ENCODE measurements at regions not wholly inside any gene's neighbourhood (a gene's known extent, or its start where the extent isn't known, plus 50 kb on each side); places are given as distances from the start of the nearest gene placed in this dataset.

DNA sequence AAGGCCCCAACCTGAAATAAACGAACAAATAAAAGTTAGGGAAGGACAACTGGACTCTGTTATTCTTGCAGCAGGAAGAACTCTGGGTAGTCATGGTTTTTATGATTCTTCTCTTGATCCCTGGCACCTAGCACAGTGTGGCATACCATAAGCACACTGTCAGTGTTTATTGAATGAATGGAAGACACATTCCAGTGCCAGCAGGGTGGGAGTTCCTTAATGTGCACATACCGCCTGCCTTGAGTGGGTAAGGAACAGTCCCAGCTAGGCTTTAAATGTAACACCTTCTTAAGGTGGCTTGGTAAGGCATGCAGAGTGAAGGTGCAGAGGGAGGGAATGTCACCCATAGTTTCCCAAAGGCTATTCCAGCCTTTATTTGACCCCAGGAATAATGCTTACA, 162.9 kb upstream of the CEP162 start:
- H3K4me3 ChIP-seq (ENCODE audit: low read depth, low read length): no peak overlapping the region
- no peak for TF ChIP-seq CTCF (IDR thresholded peaks at IDR 0.05; ENCODE audit: insufficient read depth, low read length, severe bottlenecking)
- peaks cover 2% of the 10 kb centered on the region for H3K27me3 ChIP-seq (ENCODE audit: control insufficient read depth, insufficient read depth, low read length)
- no peak for DNase-seq (ENCODE audit: low read depth)
- no peak for FAIRE-seq
- no peaks in the 10 kb centered on the region for H3K36me3 ChIP-seq (ENCODE audit: control insufficient read depth, insufficient read depth, low read length)

GRCh38 chr6:84379142-84379541, 151.7 kb upstream of the CEP162 start:
- Histone ChIP-seq H3K27me3 (ENCODE audit: control insufficient read depth, insufficient read depth, low read length) (no peaks in the 10 kb centered on the region), H3K4me3 (ENCODE audit: low read depth, low read length) (no peak overlapping the region), H3K36me3 (ENCODE audit: control insufficient read depth, insufficient read depth, low read length) (no peaks in the 10 kb centered on the region)
- FAIRE-seq (no peak), DNase-seq (ENCODE audit: low read depth) (no peak)
- no peak for TF ChIP-seq CTCF (IDR thresholded peaks at IDR 0.05; ENCODE audit: insufficient read depth, low read length, severe bottlenecking)

GRCh38 chr6:84372290-84372689, 144.8 kb upstream of the CEP162 start:
- no peaks in the 10 kb centered on the region for H3K27me3 ChIP-seq (ENCODE audit: control insufficient read depth, insufficient read depth, low read length)
- DNase-seq (ENCODE audit: low read depth) (no peak), FAIRE-seq (no peak)
- no peak overlapping the region for H3K4me3 ChIP-seq (ENCODE audit: low read depth, low read length)
- TF ChIP-seq CTCF (IDR thresholded peaks at IDR 0.05; ENCODE audit: insufficient read depth, low read length, severe bottlenecking): no peak
- no peaks in the 10 kb centered on the region for H3K36me3 ChIP-seq (ENCODE audit: control insufficient read depth, insufficient read depth, low read length)

GRCh38 chr6:84371681-84372080, 144.2 kb upstream of the CEP162 start:
- FAIRE-seq (no peak), DNase-seq (ENCODE audit: low read depth) (no peak)
- no peak for TF ChIP-seq CTCF (IDR thresholded peaks at IDR 0.05; ENCODE audit: insufficient read depth, low read length, severe bottlenecking)
- H3K27me3 ChIP-seq (ENCODE audit: control insufficient read depth, insufficient read depth, low read length): no peaks in the 10 kb centered on the region
- H3K4me3 ChIP-seq (ENCODE audit: low read depth, low read length): no peak overlapping the region
- no peaks in the 10 kb centered on the region for H3K36me3 ChIP-seq (ENCODE audit: control insufficient read depth, insufficient read depth, low read length)

DNA sequence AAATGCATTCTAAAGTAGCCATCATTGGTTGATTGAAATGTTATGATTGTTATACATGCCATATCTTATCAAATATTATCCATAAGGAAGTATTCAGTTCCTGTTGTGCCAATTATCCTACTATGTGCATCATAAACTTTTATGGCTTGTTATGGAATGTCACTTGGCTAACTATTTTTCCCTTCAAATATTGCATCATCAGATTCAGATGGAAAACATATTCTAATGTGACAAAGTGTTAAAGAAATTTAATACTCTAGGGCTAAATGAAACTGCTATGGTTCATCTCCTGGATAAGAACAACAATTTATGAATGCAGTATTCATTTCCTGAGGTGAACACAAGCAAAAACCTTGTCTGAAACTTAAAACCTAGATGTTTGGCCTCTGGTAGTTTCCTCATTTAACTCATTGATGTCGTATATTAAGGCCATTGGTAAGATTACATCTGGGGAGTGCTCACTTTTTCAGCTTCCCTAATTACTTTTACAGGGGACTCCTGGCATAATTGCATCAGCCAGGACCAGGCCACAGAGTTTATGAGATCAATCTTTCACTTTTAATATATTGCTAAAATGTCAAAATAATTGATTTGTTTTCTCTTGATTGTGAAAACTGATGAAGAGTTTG, 134.9 kb upstream of the CEP162 start:
- TF ChIP-seq CTCF (IDR thresholded peaks at IDR 0.05; ENCODE audit: insufficient read depth, low read length, severe bottlenecking): no peak
- Histone ChIP-seq H3K36me3 (ENCODE audit: control insufficient read depth, insufficient read depth, low read length) (no peaks in the 10 kb centered on the region), H3K4me3 (ENCODE audit: low read depth, low read length) (no peak overlapping the region), H3K27me3 (ENCODE audit: control insufficient read depth, insufficient read depth, low read length) (no peaks in the 10 kb centered on the region)
- FAIRE-seq: no peak
- no peak for DNase-seq (ENCODE audit: low read depth)

Data from bronchial epithelial cell (primary cell).